OCI-LY1 (cell line): ENCODE measurements at regions not wholly inside any gene's neighbourhood (a gene's known extent, or its start where the extent isn't known, plus 50 kb on each side); places are given as distances from the start of the nearest gene placed in this dataset.
"Not testable (repeated sequence)": the region's sequence is repeated elsewhere in the genome, so short reads cannot be mapped to it uniquely, and the experiment has no call there.

Experiments used
- H2AFZ ChIP-seq: fragments of 200-600 bp; sonication (generic), shearing (Covaris generic); 2 replicates; pipeline ENCODE4 v1.6.0; 2014; ENCODE audit warnings: antibody characterized with exemption, mild to moderate bottlenecking, low read length
- H3F3A ChIP-seq: fragments of 200-600 bp; sonication (generic), shearing (Covaris generic); 2 replicates; pipeline ENCODE4 v1.6.0; 2014; ENCODE audit warnings: mild to moderate bottlenecking, antibody characterized with exemption, low read length, moderate library complexity; ENCODE audit not compliant: insufficient read depth
- H3K27ac ChIP-seq: fragments of 200-600 bp; sonication (generic); 2 replicates; pipeline ENCODE4 v1.5.1; 2014; ENCODE audit warnings: low read length, mixed run types, mild to moderate bottlenecking, low read depth; ENCODE audit not compliant: poor library complexity, severe bottlenecking
- H3K27me3 ChIP-seq: fragments of 200-600 bp; sonication (generic); 2 replicates; pipeline ENCODE4 v1.6.0; 2014; ENCODE audit warnings: antibody characterized with exemption, mild to moderate bottlenecking, low read length, moderate library complexity; ENCODE audit not compliant: insufficient read depth
- H3K36me3 ChIP-seq: fragments of 200-600 bp; sonication (generic); 2 replicates; pipeline ENCODE4 v1.6.1; 2014; ENCODE audit warnings: mild to moderate bottlenecking, antibody characterized with exemption, low read length, moderate library complexity, mixed read lengths; ENCODE audit not compliant: insufficient read depth
- H3K4me1 ChIP-seq: fragments of 200-600 bp; sonication (generic); 2 replicates; pipeline ENCODE4 v1.5.1; 2014; ENCODE audit warnings: mild to moderate bottlenecking, low read length, moderate library complexity; ENCODE audit not compliant: insufficient read depth, severe bottlenecking
- H3K4me2 ChIP-seq: fragments of 200-600 bp; sonication (generic), shearing (Covaris generic); 2 replicates; pipeline ENCODE4 v1.6.1; 2014; ENCODE audit warnings: low read length
- H3K4me3 ChIP-seq: fragments of 200-600 bp; sonication (generic); 2 replicates; pipeline ENCODE4 v1.5.1; 2014; ENCODE audit warnings: low read length, low read depth, mild to moderate bottlenecking, mixed read lengths; ENCODE audit not compliant: poor library complexity, severe bottlenecking
- H3K79me2 ChIP-seq: fragments of 200-600 bp; shearing (Covaris generic); 2 replicates; pipeline ENCODE4 v1.6.1; 2016; ENCODE audit warnings: mixed run types, low read length, mixed read lengths; ENCODE audit not compliant: insufficient read depth
- H3K9ac ChIP-seq: fragments of 200-600 bp; sonication (generic), shearing (Covaris generic); 2 replicates; pipeline ENCODE4 v1.6.1; 2014; ENCODE audit warnings: mild to moderate bottlenecking, low read length, mixed read lengths
- H3K9me2 ChIP-seq: fragments of 200-600 bp; sonication (generic), shearing (Covaris generic); 2 replicates; pipeline ENCODE4 v1.6.1; 2014; ENCODE audit warnings: low read depth, mild to moderate bottlenecking, low read length, mixed read lengths
- H3K9me3 ChIP-seq: fragments of 200-600 bp; shearing (Covaris generic); 2 replicates; pipeline ENCODE4 v1.6.1; 2014; ENCODE audit warnings: low read length, mixed read lengths
- H4K20me1 ChIP-seq: fragments of 200-600 bp; sonication (generic), shearing (Covaris generic); 2 replicates; pipeline ENCODE4 v1.6.0; 2016; ENCODE audit warnings: mild to moderate bottlenecking, low read length; ENCODE audit not compliant: insufficient read depth

GRCh38 chr7:55743454-55743717 lies 119.2 kb downstream of the SEPTIN14 start:
- not testable (repeated sequence) for H3K9ac ChIP-seq, H3K36me3 ChIP-seq, H2AFZ ChIP-seq, H3K4me2 ChIP-seq, H3K4me3 ChIP-seq, H3K4me1 ChIP-seq, H3K27ac ChIP-seq, H3F3A ChIP-seq, H3K9me3 ChIP-seq, H3K79me2 ChIP-seq, H3K9me2 ChIP-seq, H4K20me1 ChIP-seq, H3K27me3 ChIP-seq

- not testable (repeated sequence) for H3K36me3 ChIP-seq, H3K9me3 ChIP-seq, H3K4me3 ChIP-seq, H2AFZ ChIP-seq, H3K9ac ChIP-seq, H3K9me2 ChIP-seq, H3K79me2 ChIP-seq, H3K27ac ChIP-seq, H3K4me2 ChIP-seq, H3F3A ChIP-seq, H3K4me1 ChIP-seq, H4K20me1 ChIP-seq, H3K27me3 ChIP-seq
These were observed 119.7 kb downstream of the SEPTIN14 start for GRCh38 chr7:55742651-55743453.

- not testable (repeated sequence) for H3K27me3 ChIP-seq, H3K4me2 ChIP-seq, H3F3A ChIP-seq, H3K79me2 ChIP-seq, H3K36me3 ChIP-seq, H3K9ac ChIP-seq, H3K4me3 ChIP-seq, H3K9me3 ChIP-seq, H4K20me1 ChIP-seq, H3K4me1 ChIP-seq, H2AFZ ChIP-seq, H3K27ac ChIP-seq, H3K9me2 ChIP-seq
These were observed 120.6 kb downstream of the SEPTIN14 start for GRCh38 chr7:55741721-55742631.

- not testable (repeated sequence) for H3K79me2 ChIP-seq, H4K20me1 ChIP-seq, H2AFZ ChIP-seq, H3K9me3 ChIP-seq, H3K4me1 ChIP-seq, H3F3A ChIP-seq, H3K27me3 ChIP-seq, H3K36me3 ChIP-seq, H3K9me2 ChIP-seq, H3K4me3 ChIP-seq, H3K4me2 ChIP-seq, H3K9ac ChIP-seq, H3K27ac ChIP-seq
These were observed 121.8 kb downstream of the SEPTIN14 start for GRCh38 chr7:55740633-55741250.

GRCh38 chr7:55740053-55740452 lies 122.5 kb downstream of the SEPTIN14 start:
- H3K4me3 ChIP-seq, H3F3A ChIP-seq, H3K27ac ChIP-seq, H2AFZ ChIP-seq, H3K9me2 ChIP-seq, H3K9me3 ChIP-seq, H3K4me2 ChIP-seq, H3K79me2 ChIP-seq, H3K4me1 ChIP-seq, H3K27me3 ChIP-seq, H3K9ac ChIP-seq, H3K36me3 ChIP-seq, H4K20me1 ChIP-seq: not testable (repeated sequence)

- H3K4me2 ChIP-seq, H4K20me1 ChIP-seq, H3K4me1 ChIP-seq, H3K36me3 ChIP-seq, H3K79me2 ChIP-seq, H3F3A ChIP-seq, H3K9ac ChIP-seq, H3K27me3 ChIP-seq, H3K4me3 ChIP-seq, H3K9me2 ChIP-seq, H3K9me3 ChIP-seq, H2AFZ ChIP-seq, H3K27ac ChIP-seq: not testable (repeated sequence)
These were observed 125.8 kb downstream of the SEPTIN14 start for GRCh38 chr7:55736641-55737221.
